Fibroblast of lung (primary cell): ENCODE measurements at regions not wholly inside any gene's neighbourhood (a gene's known extent, or its start where the extent isn't known, plus 50 kb on each side); places are given as distances from the start of the nearest gene placed in this dataset.

Experiments used
- EZH2 ChIP-seq: IDR thresholded peaks from 2 replicates; pipeline ENCODE4 v1.5.1; 2012; ENCODE audit warnings: low read length, control low read depth, mild to moderate bottlenecking; ENCODE audit errors: missing control alignments
- TF ChIP-seq, protein P1 (sequence below), 2 donors: IDR thresholded peaks in 1 of 2; conservative IDR thresholded peaks in 1 of 2; 1 replicate in 1 of 2; 2 replicates in 1 of 2; pipeline ENCODE4 v1.5.1; 2011 to 2012; ENCODE audit warnings: low read length in 2 of 2, control low read depth in 1 of 2, inconsistent platforms in 1 of 2, low read depth in 1 of 2, mild to moderate bottlenecking in 1 of 2

GRCh38 chr20:23291575-23292240 is 58.9 kb upstream of the NXT1 start:
- TF ChIP-seq, protein P1, sequence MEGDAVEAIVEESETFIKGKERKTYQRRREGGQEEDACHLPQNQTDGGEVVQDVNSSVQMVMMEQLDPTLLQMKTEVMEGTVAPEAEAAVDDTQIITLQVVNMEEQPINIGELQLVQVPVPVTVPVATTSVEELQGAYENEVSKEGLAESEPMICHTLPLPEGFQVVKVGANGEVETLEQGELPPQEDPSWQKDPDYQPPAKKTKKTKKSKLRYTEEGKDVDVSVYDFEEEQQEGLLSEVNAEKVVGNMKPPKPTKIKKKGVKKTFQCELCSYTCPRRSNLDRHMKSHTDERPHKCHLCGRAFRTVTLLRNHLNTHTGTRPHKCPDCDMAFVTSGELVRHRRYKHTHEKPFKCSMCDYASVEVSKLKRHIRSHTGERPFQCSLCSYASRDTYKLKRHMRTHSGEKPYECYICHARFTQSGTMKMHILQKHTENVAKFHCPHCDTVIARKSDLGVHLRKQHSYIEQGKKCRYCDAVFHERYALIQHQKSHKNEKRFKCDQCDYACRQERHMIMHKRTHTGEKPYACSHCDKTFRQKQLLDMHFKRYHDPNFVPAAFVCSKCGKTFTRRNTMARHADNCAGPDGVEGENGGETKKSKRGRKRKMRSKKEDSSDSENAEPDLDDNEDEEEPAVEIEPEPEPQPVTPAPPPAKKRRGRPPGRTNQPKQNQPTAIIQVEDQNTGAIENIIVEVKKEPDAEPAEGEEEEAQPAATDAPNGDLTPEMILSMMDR (conservative IDR thresholded peaks at IDR 0.05 in 1 of 2, IDR thresholded peaks at IDR 0.05 in 1 of 2; ENCODE audit: low read depth in 1 of 2, low read length in 2 of 2): no peak
- no peak for TF ChIP-seq EZH2
